ENCODE measurements at regions not wholly inside any gene's neighbourhood (a gene's known extent, or its start where the extent isn't known, plus 50 kb on each side); places are given as distances from the start of the nearest gene placed in this dataset.
"Not testable (repeated sequence)": the region's sequence is repeated elsewhere in the genome, so short reads cannot be mapped to it uniquely, and the experiment has no call there.

DNA sequence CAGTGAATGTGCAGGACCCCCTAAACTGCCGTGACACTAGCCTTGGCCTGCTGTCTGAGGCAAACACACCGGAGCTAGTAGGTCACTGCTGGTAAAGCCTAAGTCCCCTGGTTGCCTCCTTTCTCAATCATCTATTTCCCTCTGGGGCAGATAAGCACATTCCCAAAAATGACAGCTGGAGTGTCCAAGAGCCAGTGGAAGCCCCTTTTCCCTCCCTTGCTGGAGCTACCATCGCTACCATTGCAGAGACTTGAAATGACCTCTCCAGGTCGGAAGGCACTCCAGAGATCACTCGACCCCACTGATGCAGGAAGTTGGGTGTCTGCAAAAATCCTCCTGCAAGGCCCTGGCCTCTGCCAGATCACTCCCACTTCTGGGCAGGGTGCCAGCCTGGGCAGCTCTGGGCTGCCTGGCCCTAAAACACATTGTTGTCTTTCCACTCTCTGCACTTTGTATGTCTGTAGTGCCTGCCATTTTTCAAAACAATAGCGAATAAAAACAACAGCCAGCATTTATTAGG is 235.9 kb downstream of the BCL2L11 start:
- DNase-seq, result not testable (repeated sequence)

- DNase-seq, result not testable (repeated sequence)
Measured at GRCh38 chr2:111365986-111366640, 245.4 kb downstream of the BCL2L11 start.

- not testable (repeated sequence) for DNase-seq
Measured at GRCh38 chr2:111366641-111367029, 245.9 kb downstream of the BCL2L11 start.

GRCh38 chr2:111367080-111367479 is 246.4 kb downstream of the BCL2L11 start:
- not testable (repeated sequence) for DNase-seq

DNA sequence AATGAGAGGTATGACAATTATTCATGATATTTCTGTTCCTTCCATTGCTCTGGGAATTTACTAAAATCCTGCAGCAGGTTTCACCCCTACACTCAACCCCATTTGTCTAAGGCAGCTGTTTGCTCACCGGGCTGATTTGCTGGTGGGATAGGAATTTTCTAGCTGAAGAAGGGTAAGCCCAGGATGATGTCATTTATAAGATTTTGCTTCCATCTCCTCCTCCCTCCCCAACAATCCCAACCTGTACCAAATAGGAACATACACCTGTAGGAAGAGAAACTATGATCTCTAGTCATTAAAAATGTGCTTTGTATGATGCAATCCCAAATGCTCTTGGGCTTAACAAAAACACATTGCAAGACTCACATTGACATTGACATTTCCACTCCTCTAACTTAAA is 247.2 kb downstream of the BCL2L11 start:
- not testable (repeated sequence) for DNase-seq

DNA sequence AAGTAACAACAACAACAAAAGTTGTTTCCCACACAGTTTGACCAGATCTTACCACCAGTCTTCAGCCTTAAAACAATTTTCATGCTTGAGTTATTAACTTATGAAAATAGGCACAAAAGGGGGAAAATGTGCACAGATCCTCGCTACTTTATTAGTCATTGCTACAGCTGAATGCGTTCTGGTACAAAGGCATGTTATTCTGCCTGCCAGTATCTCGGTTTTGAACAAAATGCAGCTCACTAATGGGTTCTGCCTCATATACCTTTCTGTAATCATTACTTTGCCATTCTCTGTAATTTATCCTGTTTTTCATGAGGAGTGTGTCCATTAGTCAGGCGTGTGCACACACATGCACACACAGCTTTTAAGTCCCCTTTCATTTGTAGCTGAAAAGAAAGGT is 247.6 kb downstream of the BCL2L11 start:
- not testable (repeated sequence) for DNase-seq

DNA sequence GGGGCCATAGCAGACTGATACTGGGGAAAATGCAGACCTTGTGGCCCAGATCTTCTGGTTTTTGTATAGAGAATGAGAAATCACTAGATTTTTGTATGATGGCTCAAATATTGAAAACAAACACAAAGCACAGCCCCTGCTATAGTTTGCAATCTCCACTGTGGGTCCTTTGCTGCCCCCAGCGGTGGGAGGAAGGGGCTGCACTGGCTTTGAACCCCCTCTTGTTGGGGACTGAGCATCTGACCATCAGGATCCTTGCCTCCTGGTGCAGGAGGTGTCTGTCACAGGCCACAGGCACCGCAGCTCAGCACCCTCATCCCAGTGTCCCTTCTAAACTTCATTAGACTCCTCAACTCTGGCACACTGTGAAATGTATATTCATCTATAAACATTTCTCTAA is 252.3 kb downstream of the BCL2L11 start:
- DNase-seq, result not testable (repeated sequence)

- DNase-seq, result not testable (repeated sequence)
Measured at GRCh38 chr2:111373989-111374388, 253.3 kb downstream of the BCL2L11 start.

GRCh38 chr2:111374734-111375133 is 254.0 kb downstream of the BCL2L11 start:
- DNase-seq, result not testable (repeated sequence)

- not testable (repeated sequence) for DNase-seq
Measured at GRCh38 chr2:111375320-111375883, 254.7 kb downstream of the BCL2L11 start.

- not testable (repeated sequence) for DNase-seq
Measured at GRCh38 chr2:111376272-111376970, 255.7 kb downstream of the BCL2L11 start.

GRCh38 chr2:111376971-111377352 is 256.2 kb downstream of the BCL2L11 start:
- not testable (repeated sequence) for DNase-seq

GRCh38 chr2:111377386-111377959 is 256.8 kb downstream of the BCL2L11 start:
- not testable (repeated sequence) for DNase-seq

GRCh38 chr2:111378348-111378747 is 257.6 kb downstream of the BCL2L11 start:
- not testable (repeated sequence) for DNase-seq

GRCh38 chr2:111380733-111381439 is 260.2 kb downstream of the BCL2L11 start:
- not testable (repeated sequence) for DNase-seq

GRCh38 chr2:111381530-111382306 is 261.0 kb downstream of the BCL2L11 start:
- DNase-seq, result not testable (repeated sequence)

GRCh38 chr2:111382507-111382906 is 261.8 kb downstream of the BCL2L11 start:
- not testable (repeated sequence) for DNase-seq

GRCh38 chr2:111383311-111383710 is 262.6 kb downstream of the BCL2L11 start:
- DNase-seq, result not testable (repeated sequence)

- DNase-seq, result not testable (repeated sequence)
Measured at GRCh38 chr2:111385226-111385957, 264.7 kb downstream of the BCL2L11 start.

DNA sequence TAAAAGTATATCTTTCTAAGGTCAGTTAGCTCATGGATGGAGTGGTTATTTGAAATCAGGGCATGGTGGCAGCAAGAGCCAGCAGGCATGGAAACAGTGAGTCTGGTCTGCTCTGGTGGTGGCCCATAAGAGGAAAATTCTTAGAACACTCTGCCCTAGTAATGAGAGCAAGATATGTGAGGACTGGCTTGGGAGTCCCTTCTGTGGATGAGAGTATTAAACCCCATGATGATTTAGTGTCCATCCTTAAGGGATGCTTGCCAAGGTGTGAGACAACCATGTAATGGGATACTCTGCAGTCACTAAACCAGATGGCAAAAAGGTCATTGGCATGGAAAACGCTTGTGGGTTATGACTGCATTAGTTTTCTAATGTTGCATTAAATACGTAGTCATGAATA is 269.9 kb downstream of the BCL2L11 start:
- DNase-seq, result not testable (repeated sequence)
